ENCODE measurements at regions not wholly inside any gene's neighbourhood (a gene's known extent, or its start where the extent isn't known, plus 50 kb on each side); places are given as distances from the start of the nearest gene placed in this dataset.

DNA sequence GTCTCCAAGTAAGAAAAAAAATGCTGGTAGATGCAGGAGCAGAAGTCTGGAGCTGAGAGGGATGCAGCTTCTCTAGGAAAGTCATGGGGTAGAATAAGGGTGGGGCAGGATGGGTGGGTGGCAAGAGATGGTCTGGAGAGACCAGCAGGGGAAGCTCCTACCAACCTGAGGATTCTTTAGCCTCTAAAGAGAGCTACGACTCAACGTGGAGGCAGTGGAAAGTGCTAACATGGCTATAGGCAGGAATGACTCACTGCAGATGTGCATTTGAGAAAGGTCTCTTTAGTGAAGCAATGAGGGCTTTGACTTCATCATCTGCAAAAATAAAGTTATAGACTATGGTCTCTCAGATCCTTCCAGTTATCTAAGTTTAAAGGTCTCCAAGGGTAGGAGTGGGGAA lies 722.8 kb upstream of the RAB6C start:
- TF ChIP-seq, protein P1, sequence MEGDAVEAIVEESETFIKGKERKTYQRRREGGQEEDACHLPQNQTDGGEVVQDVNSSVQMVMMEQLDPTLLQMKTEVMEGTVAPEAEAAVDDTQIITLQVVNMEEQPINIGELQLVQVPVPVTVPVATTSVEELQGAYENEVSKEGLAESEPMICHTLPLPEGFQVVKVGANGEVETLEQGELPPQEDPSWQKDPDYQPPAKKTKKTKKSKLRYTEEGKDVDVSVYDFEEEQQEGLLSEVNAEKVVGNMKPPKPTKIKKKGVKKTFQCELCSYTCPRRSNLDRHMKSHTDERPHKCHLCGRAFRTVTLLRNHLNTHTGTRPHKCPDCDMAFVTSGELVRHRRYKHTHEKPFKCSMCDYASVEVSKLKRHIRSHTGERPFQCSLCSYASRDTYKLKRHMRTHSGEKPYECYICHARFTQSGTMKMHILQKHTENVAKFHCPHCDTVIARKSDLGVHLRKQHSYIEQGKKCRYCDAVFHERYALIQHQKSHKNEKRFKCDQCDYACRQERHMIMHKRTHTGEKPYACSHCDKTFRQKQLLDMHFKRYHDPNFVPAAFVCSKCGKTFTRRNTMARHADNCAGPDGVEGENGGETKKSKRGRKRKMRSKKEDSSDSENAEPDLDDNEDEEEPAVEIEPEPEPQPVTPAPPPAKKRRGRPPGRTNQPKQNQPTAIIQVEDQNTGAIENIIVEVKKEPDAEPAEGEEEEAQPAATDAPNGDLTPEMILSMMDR (IDR thresholded peaks at IDR 0.05 in 4 of 5, conservative IDR thresholded peaks at IDR 0.05 in 1 of 5), result no peak
- no peak for TF ChIP-seq POLR2A (IDR thresholded peaks at IDR 0.05)
